ENCODE measurements at regions not wholly inside any gene's neighbourhood (a gene's known extent, or its start where the extent isn't known, plus 50 kb on each side); places are given as distances from the start of the nearest gene placed in this dataset.

DNA sequence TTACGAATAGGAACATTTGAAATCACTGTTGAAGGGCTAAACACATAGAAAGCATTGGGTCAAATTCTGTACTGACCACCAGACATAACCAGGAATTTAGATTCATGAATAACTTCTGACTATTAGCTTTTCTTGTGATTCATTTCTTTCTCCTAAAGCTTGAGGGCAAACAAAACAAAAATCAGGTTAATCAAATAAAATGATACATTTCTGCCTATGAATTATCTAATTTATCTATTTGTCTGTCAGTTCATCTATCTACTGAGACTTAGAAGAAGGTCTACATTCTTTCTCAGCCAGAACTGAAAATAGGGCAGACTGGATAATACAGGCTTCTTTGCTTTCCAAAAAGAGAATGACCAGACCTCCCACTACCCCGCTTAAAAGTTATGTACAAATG, 65.9 kb upstream of the ST3GAL6 start:
- H3K36me3 ChIP-seq (ENCODE audit: insufficient read depth, low read length): no peaks in the 10 kb centered on the region
- no peaks in the 10 kb centered on the region for H3K9me2 ChIP-seq (ENCODE audit: low read depth, low read length)
- TF ChIP-seq, protein P1, sequence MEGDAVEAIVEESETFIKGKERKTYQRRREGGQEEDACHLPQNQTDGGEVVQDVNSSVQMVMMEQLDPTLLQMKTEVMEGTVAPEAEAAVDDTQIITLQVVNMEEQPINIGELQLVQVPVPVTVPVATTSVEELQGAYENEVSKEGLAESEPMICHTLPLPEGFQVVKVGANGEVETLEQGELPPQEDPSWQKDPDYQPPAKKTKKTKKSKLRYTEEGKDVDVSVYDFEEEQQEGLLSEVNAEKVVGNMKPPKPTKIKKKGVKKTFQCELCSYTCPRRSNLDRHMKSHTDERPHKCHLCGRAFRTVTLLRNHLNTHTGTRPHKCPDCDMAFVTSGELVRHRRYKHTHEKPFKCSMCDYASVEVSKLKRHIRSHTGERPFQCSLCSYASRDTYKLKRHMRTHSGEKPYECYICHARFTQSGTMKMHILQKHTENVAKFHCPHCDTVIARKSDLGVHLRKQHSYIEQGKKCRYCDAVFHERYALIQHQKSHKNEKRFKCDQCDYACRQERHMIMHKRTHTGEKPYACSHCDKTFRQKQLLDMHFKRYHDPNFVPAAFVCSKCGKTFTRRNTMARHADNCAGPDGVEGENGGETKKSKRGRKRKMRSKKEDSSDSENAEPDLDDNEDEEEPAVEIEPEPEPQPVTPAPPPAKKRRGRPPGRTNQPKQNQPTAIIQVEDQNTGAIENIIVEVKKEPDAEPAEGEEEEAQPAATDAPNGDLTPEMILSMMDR (IDR thresholded peaks at IDR 0.05; ENCODE audit: low read length): no peak
- TF ChIP-seq EZH2 (IDR thresholded peaks at IDR 0.05; ENCODE audit: borderline replicate concordance, low read length): no peak
- no peaks in the 10 kb centered on the region for H3K27me3 ChIP-seq (ENCODE audit: insufficient read depth, low read length)
- no peak overlapping the region for H3K9ac ChIP-seq (ENCODE audit: low read length)
- no peaks in the 10 kb centered on the region for H4K20me1 ChIP-seq (ENCODE audit: insufficient read depth, low read length)
- no peaks in the 10 kb centered on the region for H3K79me2 ChIP-seq (ENCODE audit: insufficient read depth, low read length)
- H3K4me2 ChIP-seq (ENCODE audit: low read length): no peak overlapping the region
- no peaks in the 10 kb centered on the region for H3F3A ChIP-seq (ENCODE audit: insufficient read depth, low read length)
- no peak overlapping the region for H3K27ac ChIP-seq (ENCODE audit: low read depth, low read length, poor library complexity, severe bottlenecking)
- H3K4me1 ChIP-seq (ENCODE audit: insufficient read depth, low read length, severe bottlenecking): no peaks in the 10 kb centered on the region
- no peak overlapping the region for H3K4me3 ChIP-seq (ENCODE audit: low read depth, low read length, poor library complexity, severe bottlenecking)
- no peaks in the 10 kb centered on the region for H3K9me3 ChIP-seq (ENCODE audit: low read length)
- no peak overlapping the region for H2AFZ ChIP-seq (ENCODE audit: low read length)

DNA sequence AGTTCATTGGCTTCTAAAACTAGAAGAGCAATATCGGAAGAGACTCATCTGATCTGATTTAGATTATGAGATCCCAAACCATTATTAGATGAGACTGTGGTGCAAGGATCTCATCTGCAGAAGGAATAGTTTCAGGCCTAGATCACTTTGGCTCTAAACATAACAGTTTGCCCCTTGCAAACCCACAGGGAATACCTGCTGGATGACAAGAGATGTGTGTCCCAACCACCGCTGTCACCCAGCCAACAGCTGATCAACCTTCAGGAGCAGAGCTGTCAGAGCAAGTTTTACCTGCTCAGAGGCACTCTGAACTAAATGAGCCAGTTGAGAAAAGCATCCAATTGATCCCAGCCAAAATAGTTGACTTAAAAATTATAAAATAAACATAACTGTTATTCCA, 64.0 kb upstream of the ST3GAL6 start:
- Histone ChIP-seq H3K9me3 (ENCODE audit: low read length) (no peaks in the 10 kb centered on the region), H3F3A (ENCODE audit: insufficient read depth, low read length) (no peaks in the 10 kb centered on the region), H4K20me1 (ENCODE audit: insufficient read depth, low read length) (no peaks in the 10 kb centered on the region), H3K9ac (ENCODE audit: low read length) (no peak overlapping the region), H3K36me3 (ENCODE audit: insufficient read depth, low read length) (no peaks in the 10 kb centered on the region), H2AFZ (ENCODE audit: low read length) (no peak overlapping the region), H3K4me2 (ENCODE audit: low read length) (no peak overlapping the region), H3K4me1 (ENCODE audit: insufficient read depth, low read length, severe bottlenecking) (no peaks in the 10 kb centered on the region), H3K27me3 (ENCODE audit: insufficient read depth, low read length) (no peaks in the 10 kb centered on the region), H3K27ac (ENCODE audit: low read depth, low read length, poor library complexity, severe bottlenecking) (no peak overlapping the region), H3K4me3 (ENCODE audit: low read depth, low read length, poor library complexity, severe bottlenecking) (no peak overlapping the region), H3K9me2 (ENCODE audit: low read depth, low read length) (no peaks in the 10 kb centered on the region), H3K79me2 (ENCODE audit: insufficient read depth, low read length) (no peaks in the 10 kb centered on the region)
- no peak for TF ChIP-seq EZH2 (IDR thresholded peaks at IDR 0.05; ENCODE audit: borderline replicate concordance, low read length)
- TF ChIP-seq, protein P1 (IDR thresholded peaks at IDR 0.05; ENCODE audit: low read length): no peak

DNA sequence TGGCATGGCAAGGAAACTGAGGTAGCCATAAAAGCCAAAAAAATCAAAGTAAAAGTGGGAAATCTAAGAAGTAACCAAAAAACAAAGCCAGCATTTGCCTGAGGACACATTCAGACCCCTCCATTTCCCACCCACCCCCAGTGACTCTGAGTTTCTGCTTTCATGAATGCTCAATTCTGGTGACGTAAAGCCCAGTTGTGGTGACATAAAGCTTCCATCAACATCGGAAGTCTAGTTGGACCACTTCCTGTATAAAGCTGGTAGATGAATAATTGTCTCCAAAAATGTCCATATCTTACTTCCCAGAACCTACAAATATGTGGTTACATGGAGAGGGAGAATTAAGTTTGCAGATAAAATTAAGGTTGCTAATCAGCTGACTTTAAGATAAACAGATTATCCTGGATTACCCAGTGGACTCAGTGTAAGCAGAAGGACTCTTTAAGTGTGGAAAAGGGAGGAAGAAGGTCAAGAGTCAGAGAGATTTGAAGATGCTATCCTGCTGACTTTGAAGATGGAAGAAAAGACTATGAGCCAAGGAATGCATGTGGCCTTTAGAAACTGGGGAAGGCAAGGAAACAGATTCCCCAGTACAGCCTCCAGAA, 62.0 kb upstream of the ST3GAL6 start:
- H3K27ac ChIP-seq (ENCODE audit: low read depth, low read length, poor library complexity, severe bottlenecking): no peak overlapping the region
- H3K79me2 ChIP-seq (ENCODE audit: insufficient read depth, low read length): no peaks in the 10 kb centered on the region
- no peak overlapping the region for H2AFZ ChIP-seq (ENCODE audit: low read length)
- no peaks in the 10 kb centered on the region for H3K4me1 ChIP-seq (ENCODE audit: insufficient read depth, low read length, severe bottlenecking)
- no peak overlapping the region for H3K9ac ChIP-seq (ENCODE audit: low read length)
- H3K9me2 ChIP-seq (ENCODE audit: low read depth, low read length): no peaks in the 10 kb centered on the region
- H3K4me3 ChIP-seq (ENCODE audit: low read depth, low read length, poor library complexity, severe bottlenecking): no peak overlapping the region
- no peak overlapping the region for H3K4me2 ChIP-seq (ENCODE audit: low read length)
- TF ChIP-seq, protein P1 (IDR thresholded peaks at IDR 0.05; ENCODE audit: low read length): no peak
- TF ChIP-seq EZH2 (IDR thresholded peaks at IDR 0.05; ENCODE audit: borderline replicate concordance, low read length): no peak
- H3K27me3 ChIP-seq (ENCODE audit: insufficient read depth, low read length): no peaks in the 10 kb centered on the region
- no peaks in the 10 kb centered on the region for H3F3A ChIP-seq (ENCODE audit: insufficient read depth, low read length)
- H3K9me3 ChIP-seq (ENCODE audit: low read length): no peaks in the 10 kb centered on the region
- H4K20me1 ChIP-seq (ENCODE audit: insufficient read depth, low read length): no peaks in the 10 kb centered on the region
- H3K36me3 ChIP-seq (ENCODE audit: insufficient read depth, low read length): no peaks in the 10 kb centered on the region
